GM21515 (cell line): ENCODE measurements at regions not wholly inside any gene's neighbourhood (a gene's known extent, or its start where the extent isn't known, plus 50 kb on each side); places are given as distances from the start of the nearest gene placed in this dataset.
"Not testable (repeated sequence)": the region's sequence is repeated elsewhere in the genome, so short reads cannot be mapped to it uniquely, and the experiment has no call there.

Experiments
- ATAC-seq: cut with Tn5 transposase; IDR thresholded peaks from one replicate; pipeline ENCODE4 v1.9.1; 2021; ENCODE audit not compliant: unreplicated experiment

- ATAC-seq = no peak
Observed at GRCh38 chr7:19963695-19964094, 190.3 kb upstream of the TMEM196 start.

- ATAC-seq = no peak
Observed at GRCh38 chr7:19958309-19958896, 185.0 kb upstream of the TMEM196 start.

- no peak for ATAC-seq
Observed at GRCh38 chr7:19957664-19958063, 184.2 kb upstream of the TMEM196 start.

GRCh38 chr7:19954166-19954565 is 180.7 kb upstream of the TMEM196 start:
- not testable (repeated sequence) for ATAC-seq

GRCh38 chr7:19953411-19953810 is 180.0 kb upstream of the TMEM196 start:
- ATAC-seq = not testable (repeated sequence)

- no peak for ATAC-seq
Observed at GRCh38 chr7:19948160-19948559, 174.7 kb upstream of the TMEM196 start.

- no peak for ATAC-seq
Observed at GRCh38 chr7:19944363-19945120, 171.1 kb upstream of the TMEM196 start.

GRCh38 chr7:19939746-19940145 is 166.3 kb upstream of the TMEM196 start:
- ATAC-seq = no peak

GRCh38 chr7:19932549-19933249 is 159.3 kb upstream of the TMEM196 start:
- ATAC-seq = no peak

GRCh38 chr7:19930851-19931250 is 157.4 kb upstream of the TMEM196 start:
- ATAC-seq = no peak

- no peak for ATAC-seq
Observed at GRCh38 chr7:19930051-19930450, 156.6 kb upstream of the TMEM196 start.

- peak; percentile 90 for ATAC-seq
Observed at GRCh38 chr7:19928247-19928646, 154.8 kb upstream of the TMEM196 start.

GRCh38 chr7:19920705-19921104 is 147.3 kb upstream of the TMEM196 start:
- no peak for ATAC-seq

GRCh38 chr7:19920166-19920565 is 146.7 kb upstream of the TMEM196 start:
- ATAC-seq = no peak

- no peak for ATAC-seq
Observed at GRCh38 chr7:19919261-19920095, 146.1 kb upstream of the TMEM196 start.

- no peak for ATAC-seq
Observed at GRCh38 chr7:19916046-19916445, 142.6 kb upstream of the TMEM196 start.

GRCh38 chr7:19915596-19915995 is 142.2 kb upstream of the TMEM196 start:
- ATAC-seq = no peak

GRCh38 chr7:19914866-19915265 is 141.4 kb upstream of the TMEM196 start:
- no peak for ATAC-seq

- no peak for ATAC-seq
Observed at GRCh38 chr7:19900118-19900517, 126.7 kb upstream of the TMEM196 start.

- no peak for ATAC-seq
Observed at GRCh38 chr7:19899529-19899928, 126.1 kb upstream of the TMEM196 start.

GRCh38 chr7:19882893-19883292 is 109.5 kb upstream of the TMEM196 start:
- not testable (repeated sequence) for ATAC-seq
